ENCODE measurements at regions not wholly inside any gene's neighbourhood (a gene's known extent, or its start where the extent isn't known, plus 50 kb on each side); places are given as distances from the start of the nearest gene placed in this dataset.

- DNase-seq (ENCODE audit: low read depth): peak; percentile 30
- TF ChIP-seq POLR2A (IDR thresholded peaks at IDR 0.05; ENCODE audit: extremely low read depth, insufficient read length): no peak
- no peak for TF ChIP-seq MAX (IDR thresholded peaks at IDR 0.05; ENCODE audit: low read depth, low read length)
- TF ChIP-seq, protein P1, sequence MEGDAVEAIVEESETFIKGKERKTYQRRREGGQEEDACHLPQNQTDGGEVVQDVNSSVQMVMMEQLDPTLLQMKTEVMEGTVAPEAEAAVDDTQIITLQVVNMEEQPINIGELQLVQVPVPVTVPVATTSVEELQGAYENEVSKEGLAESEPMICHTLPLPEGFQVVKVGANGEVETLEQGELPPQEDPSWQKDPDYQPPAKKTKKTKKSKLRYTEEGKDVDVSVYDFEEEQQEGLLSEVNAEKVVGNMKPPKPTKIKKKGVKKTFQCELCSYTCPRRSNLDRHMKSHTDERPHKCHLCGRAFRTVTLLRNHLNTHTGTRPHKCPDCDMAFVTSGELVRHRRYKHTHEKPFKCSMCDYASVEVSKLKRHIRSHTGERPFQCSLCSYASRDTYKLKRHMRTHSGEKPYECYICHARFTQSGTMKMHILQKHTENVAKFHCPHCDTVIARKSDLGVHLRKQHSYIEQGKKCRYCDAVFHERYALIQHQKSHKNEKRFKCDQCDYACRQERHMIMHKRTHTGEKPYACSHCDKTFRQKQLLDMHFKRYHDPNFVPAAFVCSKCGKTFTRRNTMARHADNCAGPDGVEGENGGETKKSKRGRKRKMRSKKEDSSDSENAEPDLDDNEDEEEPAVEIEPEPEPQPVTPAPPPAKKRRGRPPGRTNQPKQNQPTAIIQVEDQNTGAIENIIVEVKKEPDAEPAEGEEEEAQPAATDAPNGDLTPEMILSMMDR (IDR thresholded peaks at IDR 0.05; ENCODE audit: low read depth, low read length): no peak
- no peak for TF ChIP-seq MYC (IDR thresholded peaks at IDR 0.05; ENCODE audit: low read depth, low read length)
- H3K4me3 ChIP-seq (ENCODE audit: low read depth, low read length): no peak overlapping the region
Measured at GRCh38 chr2:105595536-105595935, 149.2 kb upstream of the NCK2 start.

GRCh38 chr2:105593221-105593967 lies 151.3 kb upstream of the NCK2 start:
- TF ChIP-seq MAX (IDR thresholded peaks at IDR 0.05; ENCODE audit: low read depth, low read length) (no peak), MYC (IDR thresholded peaks at IDR 0.05; ENCODE audit: low read depth, low read length) (no peak), POLR2A (IDR thresholded peaks at IDR 0.05; ENCODE audit: extremely low read depth, insufficient read length) (no peak)
- TF ChIP-seq, protein P1 (IDR thresholded peaks at IDR 0.05; ENCODE audit: low read depth, low read length): no peak
- DNase-seq (ENCODE audit: low read depth): no peak
- H3K4me3 ChIP-seq (ENCODE audit: low read depth, low read length): no peak overlapping the region

DNA sequence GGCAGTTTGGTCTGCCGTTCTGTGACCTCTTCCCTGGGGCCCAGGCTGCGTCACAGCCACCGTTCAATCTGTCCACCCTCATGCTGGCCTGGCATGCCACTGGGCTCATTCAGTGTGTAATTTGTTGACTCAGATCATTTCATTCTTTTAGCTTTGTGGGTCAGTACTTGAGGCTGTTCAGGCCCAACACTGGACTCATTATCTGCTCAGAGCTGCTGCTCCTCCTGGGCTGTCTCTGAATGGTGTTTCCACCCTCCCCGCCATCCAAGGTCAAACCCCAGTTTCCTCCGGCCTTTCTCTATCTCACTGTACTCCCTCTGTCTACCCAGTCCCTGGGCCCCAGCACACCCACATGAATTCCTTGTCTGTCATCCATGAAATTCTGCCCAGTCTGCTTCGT lies 152.4 kb upstream of the NCK2 start:
- TF ChIP-seq MYC (IDR thresholded peaks at IDR 0.05; ENCODE audit: low read depth, low read length) (no peak), POLR2A (IDR thresholded peaks at IDR 0.05; ENCODE audit: extremely low read depth, insufficient read length) (no peak), MAX (IDR thresholded peaks at IDR 0.05; ENCODE audit: low read depth, low read length) (no peak)
- TF ChIP-seq, protein P1 (IDR thresholded peaks at IDR 0.05; ENCODE audit: low read depth, low read length): no peak
- no peak overlapping the region for H3K4me3 ChIP-seq (ENCODE audit: low read depth, low read length)
- no peak for DNase-seq (ENCODE audit: low read depth)

- H3K4me3 ChIP-seq (ENCODE audit: low read depth, low read length): no peak overlapping the region
- no peak for TF ChIP-seq MYC (IDR thresholded peaks at IDR 0.05; ENCODE audit: low read depth, low read length)
- no peak for TF ChIP-seq POLR2A (IDR thresholded peaks at IDR 0.05; ENCODE audit: extremely low read depth, insufficient read length)
- TF ChIP-seq, protein P1 (IDR thresholded peaks at IDR 0.05; ENCODE audit: low read depth, low read length): no peak
- no peak for TF ChIP-seq MAX (IDR thresholded peaks at IDR 0.05; ENCODE audit: low read depth, low read length)
- DNase-seq (ENCODE audit: low read depth): no peak
Measured at GRCh38 chr2:105590780-105591660, 153.7 kb upstream of the NCK2 start.

- DNase-seq (ENCODE audit: low read depth): no peak
- no peak overlapping the region for H3K4me3 ChIP-seq (ENCODE audit: low read depth, low read length)
- TF ChIP-seq, protein P1 (IDR thresholded peaks at IDR 0.05; ENCODE audit: low read depth, low read length): no peak
- TF ChIP-seq POLR2A (IDR thresholded peaks at IDR 0.05; ENCODE audit: extremely low read depth, insufficient read length): no peak
- no peak for TF ChIP-seq MYC (IDR thresholded peaks at IDR 0.05; ENCODE audit: low read depth, low read length)
- TF ChIP-seq MAX (IDR thresholded peaks at IDR 0.05; ENCODE audit: low read depth, low read length): no peak
Measured at GRCh38 chr2:105588581-105588980, 156.1 kb upstream of the NCK2 start.

All from NB4 (cell line).